Limb (tissue), 2 donors: ENCODE measurements at regions not wholly inside any gene's neighbourhood (a gene's known extent, or its start where the extent isn't known, plus 50 kb on each side); places are given as distances from the start of the nearest gene placed in this dataset.

Experiments used
- DNase-seq, 2 donors: peaks; one replicate each; pipeline ENCODE4 v3.0.0-alpha.2; 2016; ENCODE audit errors: extremely low spot score in 2 of 2

GRCh38 chr5:4372481-4372880, 767.6 kb upstream of the ADAMTS16 start:
- DNase-seq, result no peak

DNA sequence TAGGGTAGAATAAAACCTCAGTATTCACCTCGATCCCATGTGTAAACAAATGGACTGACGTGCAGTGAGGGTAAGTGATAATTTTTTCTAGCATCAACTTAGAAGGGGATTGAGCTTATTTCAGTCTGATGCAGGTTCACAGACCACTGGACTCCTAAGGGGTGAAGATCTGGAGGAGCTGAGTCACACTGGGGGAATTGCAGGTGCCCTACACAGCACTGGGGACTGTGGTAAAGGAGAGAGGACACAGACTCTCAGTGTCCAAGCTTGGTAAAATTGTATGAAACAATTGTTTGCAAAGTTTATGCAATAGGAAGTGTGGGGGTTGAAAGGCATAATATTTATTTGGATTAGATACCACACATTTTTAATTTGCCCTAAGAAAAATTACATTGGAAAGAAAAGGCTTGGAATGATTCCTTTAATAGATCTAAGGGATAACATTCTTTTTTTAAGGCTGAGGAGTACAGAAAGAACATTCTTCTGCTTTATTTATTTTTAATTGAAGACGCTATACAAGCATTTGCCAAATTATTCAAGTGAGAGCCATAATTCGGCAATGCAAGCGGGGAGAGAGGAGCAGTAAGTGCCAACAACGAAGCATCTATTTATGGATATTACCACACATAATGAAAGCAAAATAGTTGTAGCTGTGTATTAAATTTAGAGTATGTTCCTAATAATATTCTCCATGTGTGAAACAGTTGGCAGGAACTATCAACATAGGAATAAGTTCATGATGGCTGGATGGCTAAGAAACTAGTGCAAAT, 766.9 kb upstream of the ADAMTS16 start:
- peak in 1 of 2 donors; percentile 27 for DNase-seq

DNA sequence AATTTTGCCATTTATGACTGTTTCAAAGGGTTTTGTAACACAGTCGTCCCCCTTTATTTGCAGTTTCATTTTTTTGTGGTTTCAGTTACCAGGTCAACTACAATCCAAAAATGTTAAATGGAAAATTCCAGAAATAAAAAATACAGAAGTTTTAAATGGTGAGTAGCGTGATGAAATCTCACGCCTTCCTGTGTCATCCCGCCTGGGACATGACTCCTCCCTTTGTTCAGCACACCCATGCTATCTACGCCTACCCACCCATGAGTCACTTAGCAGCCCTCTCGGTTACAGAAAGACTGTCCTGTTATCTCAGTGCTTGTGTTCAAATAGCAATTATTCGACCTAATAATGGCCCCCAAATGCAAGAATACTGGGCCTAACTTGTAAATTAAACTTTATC, 765.3 kb upstream of the ADAMTS16 start:
- DNase-seq, result no peak

DNA sequence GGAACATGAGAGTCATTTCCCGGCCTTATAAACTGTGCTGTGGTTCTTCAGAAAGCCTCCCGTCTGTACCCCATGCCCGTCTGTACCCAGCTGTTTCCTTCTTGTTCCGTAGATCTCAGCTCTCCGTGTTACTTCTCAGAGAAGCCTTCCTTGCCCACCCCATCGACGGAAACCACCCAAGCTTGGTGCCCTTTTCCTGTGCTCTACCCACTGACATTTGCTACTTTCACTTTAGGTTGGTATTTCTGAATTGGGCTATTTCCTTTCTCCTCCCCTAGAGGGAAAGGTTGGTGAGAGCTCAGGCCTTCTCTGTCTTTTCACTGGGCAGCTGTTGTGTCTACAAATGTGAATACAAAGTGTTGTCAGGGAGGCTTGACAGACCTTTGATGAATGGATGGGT, 764.5 kb upstream of the ADAMTS16 start:
- DNase-seq, result no peak

- no peak for DNase-seq
Observed at GRCh38 chr5:4383102-4383501, 757.0 kb upstream of the ADAMTS16 start.

GRCh38 chr5:4383518-4384198, 756.5 kb upstream of the ADAMTS16 start:
- DNase-seq, result no peak

DNA sequence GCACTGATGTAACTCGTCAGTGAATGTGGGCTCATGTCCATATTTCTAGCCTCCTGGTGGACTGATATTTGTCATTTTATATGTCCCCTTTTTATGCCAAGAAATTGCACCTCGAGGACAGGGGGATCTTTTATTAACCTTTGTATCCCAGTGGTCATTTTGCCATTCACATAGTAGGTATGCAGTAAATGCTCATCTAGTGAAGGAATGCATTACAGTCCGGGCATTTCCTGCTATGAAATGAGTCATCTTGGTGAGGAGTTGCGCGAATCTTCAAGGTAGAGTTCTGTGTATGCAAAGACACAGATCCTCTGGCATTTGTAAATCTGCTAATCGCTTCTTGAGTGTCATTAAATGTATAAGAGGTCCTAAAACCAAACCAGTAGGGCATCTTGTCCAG, 755.5 kb upstream of the ADAMTS16 start:
- no peak for DNase-seq

- no peak for DNase-seq
Observed at GRCh38 chr5:4386152-4386551, 754.0 kb upstream of the ADAMTS16 start.

- no peak for DNase-seq
Observed at GRCh38 chr5:4387290-4387689, 752.8 kb upstream of the ADAMTS16 start.

DNA sequence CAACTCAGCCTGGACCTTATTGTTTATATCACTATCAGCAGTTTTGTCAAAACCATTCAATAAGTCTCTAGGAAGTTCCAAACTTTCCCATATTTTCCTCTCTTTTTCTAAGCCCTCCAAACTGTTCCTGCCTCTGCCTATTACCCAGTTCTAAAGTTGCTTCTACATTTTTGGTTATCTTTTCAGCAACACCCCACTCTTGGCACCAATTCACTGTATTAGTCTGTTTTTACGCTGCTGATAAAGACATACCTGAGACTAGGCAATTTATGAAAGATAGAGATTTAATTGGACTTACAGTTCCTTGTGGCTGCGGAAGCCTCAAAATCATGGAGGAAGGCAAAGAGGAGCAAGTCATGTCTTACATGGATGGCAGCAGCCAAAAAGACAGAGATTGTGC, 744.4 kb upstream of the ADAMTS16 start:
- DNase-seq, result no peak

- DNase-seq, result no peak
Observed at GRCh38 chr5:4405614-4406219, 734.4 kb upstream of the ADAMTS16 start.

DNA sequence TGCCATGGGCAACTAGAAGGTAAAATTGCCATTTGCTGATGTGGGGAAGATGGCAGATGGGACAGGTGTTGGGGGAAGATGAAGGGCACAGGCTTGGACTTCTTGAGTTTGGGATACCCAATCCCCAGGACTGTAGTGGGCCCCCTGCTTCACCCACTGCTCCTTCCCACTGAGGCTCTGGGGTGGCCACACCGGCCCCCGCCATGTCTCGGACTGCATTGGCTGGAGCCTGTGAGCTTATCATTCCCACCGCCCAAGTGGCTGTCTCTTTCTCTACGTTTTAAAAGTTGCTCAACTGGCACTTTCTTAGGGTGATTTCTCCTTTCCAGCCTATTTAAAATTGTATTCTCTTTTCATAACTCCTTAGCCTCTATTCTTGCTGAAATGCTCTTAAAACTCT, 730.0 kb upstream of the ADAMTS16 start:
- no peak for DNase-seq

DNA sequence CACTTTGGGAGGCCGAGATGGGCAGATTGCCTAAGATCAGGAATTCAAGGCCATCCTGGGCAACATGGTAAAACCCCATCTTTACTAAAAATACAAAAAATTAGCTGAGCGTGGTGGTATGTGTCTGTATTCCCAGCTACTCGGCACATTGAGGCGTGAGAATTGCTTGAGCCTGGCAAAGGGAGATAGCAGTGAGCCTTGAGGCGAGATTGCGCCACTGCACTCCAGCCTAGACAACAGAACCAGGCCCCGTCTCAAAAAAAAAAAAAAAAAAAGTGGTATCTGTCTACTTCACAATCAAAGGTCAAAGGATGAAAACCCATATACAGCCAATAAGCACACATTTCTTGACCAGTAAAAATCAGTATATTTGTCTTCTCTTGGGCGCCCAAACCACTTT, 728.5 kb upstream of the ADAMTS16 start:
- DNase-seq, result no peak

GRCh38 chr5:4413996-4414395, 726.1 kb upstream of the ADAMTS16 start:
- no peak for DNase-seq

DNA sequence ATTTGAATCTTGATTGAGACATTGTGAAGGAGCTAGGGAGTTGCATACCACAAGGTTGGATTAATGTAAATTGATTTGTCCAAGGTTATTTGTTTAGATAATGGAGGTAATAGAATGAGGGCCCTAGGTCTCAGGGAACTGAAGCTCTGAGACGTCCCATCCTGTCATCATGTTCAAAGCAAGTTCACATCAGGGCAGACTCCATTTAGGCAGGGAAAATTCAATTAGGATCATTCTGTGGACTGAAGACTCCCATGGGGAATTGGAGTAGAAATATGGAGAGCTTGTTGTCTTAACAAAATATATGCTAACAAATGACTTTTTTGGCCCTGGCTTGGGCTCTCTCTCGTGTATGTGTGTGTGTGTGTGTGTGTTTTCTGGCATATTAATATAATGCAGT, 722.0 kb upstream of the ADAMTS16 start:
- no peak for DNase-seq

GRCh38 chr5:4419281-4419680, 720.8 kb upstream of the ADAMTS16 start:
- DNase-seq, result no peak

- no peak for DNase-seq
Observed at GRCh38 chr5:4420177-4420576, 720.0 kb upstream of the ADAMTS16 start.

DNA sequence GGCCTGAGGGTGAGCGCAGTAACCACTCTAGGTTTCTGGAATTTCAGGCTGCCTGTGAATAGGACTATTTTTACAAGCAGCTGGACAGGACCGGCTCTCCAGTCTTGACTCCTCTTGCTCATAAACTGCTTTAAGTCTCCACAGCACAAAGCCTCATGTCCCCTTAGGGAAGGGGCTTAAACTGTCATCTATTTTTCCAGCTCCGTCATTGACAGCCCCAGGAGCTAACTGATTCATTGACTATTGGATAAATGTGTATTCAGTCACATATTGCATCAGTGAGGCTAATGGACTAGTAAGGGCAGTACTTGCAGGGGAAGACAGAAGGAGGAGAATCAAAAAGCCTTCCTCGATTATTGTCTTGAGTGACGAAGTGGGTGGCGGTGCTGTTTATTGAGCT, 719.4 kb upstream of the ADAMTS16 start:
- DNase-seq, result no peak

DNA sequence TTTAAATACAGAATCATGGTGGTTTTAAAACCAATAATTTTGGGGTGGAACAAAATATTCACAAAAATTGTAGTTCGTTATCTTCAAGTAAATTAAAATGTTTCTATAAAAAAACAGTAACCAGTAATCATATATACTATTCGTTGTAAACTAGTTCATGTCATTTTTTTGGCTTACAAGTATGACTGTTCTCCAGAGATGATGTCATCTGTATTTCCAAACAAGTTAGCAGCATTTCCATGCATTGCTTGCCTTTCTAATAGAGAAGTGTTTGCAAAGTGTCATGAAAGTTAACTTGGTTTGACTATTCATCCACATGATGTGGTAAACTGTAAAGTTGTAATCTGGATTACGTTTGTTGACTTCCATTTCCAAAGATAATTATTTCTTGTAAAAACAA, 717.9 kb upstream of the ADAMTS16 start:
- no peak for DNase-seq

DNA sequence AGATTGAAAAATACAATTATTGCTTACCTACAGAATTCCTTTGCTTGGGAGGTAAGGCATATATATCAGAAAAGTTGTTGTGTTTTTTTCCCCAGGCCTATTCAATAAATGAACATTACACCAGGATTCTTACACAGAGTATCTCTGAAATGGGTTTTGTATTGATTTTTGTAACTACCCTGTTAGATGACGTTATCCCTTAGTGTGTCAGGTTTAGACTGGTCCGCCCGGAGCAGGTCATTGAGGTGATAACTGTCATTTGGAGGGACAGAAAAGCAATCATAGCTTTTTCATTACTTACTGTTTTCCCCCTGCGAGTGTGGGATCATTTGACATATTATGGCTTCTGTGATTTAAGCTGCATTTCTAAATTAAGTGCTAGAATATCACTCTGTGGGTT, 715.2 kb upstream of the ADAMTS16 start:
- DNase-seq, result no peak

DNA sequence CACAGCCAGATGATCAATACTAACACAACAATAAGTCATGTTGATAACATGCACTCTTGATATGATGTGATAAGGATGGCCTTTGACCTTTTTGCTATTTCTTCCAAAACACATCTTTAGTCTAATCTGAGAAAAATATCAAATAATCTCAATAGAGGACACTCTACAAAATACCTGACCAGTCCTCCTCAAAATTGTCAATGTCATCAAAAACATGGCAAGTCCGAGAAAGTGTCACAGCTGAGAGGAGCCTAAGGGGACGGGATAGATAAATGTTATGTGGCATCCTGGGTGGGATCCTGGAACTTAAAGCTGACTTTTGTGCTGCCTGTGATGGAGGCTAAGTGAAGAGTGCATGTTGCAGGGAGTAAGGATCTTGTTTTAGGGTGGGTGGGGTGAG, 699.6 kb upstream of the ADAMTS16 start:
- DNase-seq, result no peak

- DNase-seq, result no peak
Observed at GRCh38 chr5:4442221-4442620, 697.9 kb upstream of the ADAMTS16 start.

DNA sequence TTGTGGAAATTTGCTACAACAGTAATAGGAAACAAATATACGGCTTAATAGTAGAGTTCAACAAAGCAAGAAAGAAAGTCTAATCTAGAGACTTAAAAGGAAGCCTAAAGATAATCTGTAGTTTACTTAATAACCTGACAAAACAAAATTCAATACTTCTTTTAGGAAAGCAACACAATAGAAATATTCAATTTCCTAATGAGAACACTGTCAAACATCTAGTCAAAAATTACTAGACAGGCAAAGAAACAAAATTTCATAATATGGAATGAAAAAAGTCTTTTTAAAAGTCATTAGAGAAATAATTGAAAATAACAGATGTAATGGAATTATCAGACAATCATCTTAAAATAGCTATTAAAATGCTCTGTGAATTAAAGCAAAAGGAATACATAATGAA, 692.5 kb upstream of the ADAMTS16 start:
- DNase-seq, result no peak
